ENCODE measurements at regions not wholly inside any gene's neighbourhood (a gene's known extent, or its start where the extent isn't known, plus 50 kb on each side); places are given as distances from the start of the nearest gene placed in this dataset.

DNA sequence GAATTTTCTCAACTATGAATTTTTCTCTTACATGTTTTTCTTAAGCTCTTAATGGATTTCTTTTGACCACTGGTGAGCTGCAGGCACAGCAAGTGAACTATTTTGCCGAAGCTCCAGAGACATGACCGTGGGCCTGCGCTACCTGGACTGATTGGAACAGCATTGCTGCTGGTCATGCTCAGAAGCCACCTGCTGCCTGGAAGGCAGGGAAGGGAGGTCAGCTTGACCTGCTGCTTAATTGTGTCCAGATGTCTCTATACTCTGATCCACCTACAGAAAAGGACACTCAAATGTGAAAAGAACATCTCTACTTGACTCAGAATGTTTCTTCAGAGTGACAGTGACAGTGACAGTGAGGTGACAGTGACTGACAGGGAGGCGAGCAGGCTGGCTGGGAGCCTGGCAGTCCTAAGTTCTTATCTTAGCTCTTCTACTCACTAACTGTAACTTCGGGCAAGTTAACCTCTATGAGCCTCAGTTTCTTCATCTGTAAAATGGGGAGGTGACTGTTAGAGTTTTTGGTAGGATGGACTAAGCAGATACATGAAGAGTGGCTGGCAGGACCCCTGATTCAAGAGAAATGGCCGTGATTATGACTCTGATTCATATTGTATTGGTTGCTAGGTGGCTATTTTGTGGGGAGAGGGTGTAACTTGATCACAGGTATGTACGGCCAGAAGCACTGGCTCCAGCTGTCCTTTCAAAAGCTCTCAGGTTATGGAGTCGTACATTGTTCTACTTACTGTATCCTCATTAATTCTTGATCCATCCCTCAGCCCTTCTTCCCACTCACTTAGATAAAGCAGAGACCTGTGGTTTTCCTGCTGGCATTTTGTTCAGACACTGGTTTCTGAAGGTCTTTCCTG is 54.8 kb upstream of the DLG1 start:
- no peak for TF ChIP-seq SIN3A (IDR thresholded peaks at IDR 0.05; ENCODE audit: borderline replicate concordance, insufficient read depth, low read depth, low read length)
- TF ChIP-seq CTCF (IDR thresholded peaks at IDR 0.05), result no peak

Data from Panc1 (cell line).